ENCODE measurements at regions not wholly inside any gene's neighbourhood (a gene's known extent, or its start where the extent isn't known, plus 50 kb on each side); places are given as distances from the start of the nearest gene placed in this dataset.

DNA sequence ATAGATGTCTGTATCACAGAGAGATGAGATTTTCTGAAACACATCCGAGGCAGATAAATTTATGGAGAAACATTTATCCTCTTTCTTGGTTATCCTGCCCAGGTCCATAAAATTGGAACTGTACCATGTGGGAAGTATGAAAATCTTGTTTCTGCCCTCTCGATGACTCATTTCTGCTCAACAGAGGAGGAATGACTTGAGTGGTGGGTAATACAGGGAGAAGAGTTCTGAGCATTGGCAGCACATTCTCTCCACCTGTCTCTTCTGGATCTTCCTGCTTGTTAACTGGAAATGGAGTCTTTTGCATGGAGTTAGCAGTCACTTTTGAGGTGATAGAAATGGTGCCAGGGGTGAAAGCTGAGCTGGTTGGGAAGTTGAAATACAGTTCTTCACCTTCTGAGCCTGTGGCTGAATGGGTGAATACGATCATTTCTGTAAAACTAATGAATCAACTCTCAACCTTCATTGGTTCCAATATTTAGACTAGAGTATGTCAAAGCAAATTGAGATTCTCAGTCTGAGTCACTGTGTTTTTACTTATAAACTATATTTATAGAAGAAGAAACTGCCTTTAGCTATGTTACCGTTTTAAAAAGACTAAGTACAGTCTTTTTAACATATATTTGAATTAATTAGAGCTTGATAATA, 945.5 kb downstream of the SORCS3 start (continued):
- TF ChIP-seq CHD7 (IDR thresholded peaks at IDR 0.05; ENCODE audit: insufficient replicate concordance, low read length) (no peak), BRCA1 (IDR thresholded peaks at IDR 0.05; ENCODE audit: low read depth, low read length) (no peak), BCL11A (IDR thresholded peaks at IDR 0.05; ENCODE audit: low read depth in 2 of 2, low read length in 2 of 2) (no peak), SAP30 (IDR thresholded peaks at IDR 0.05; ENCODE audit: insufficient read depth, insufficient replicate concordance, low read length) (no peak), HDAC2 (IDR thresholded peaks at IDR 0.05; ENCODE audit: borderline replicate concordance in 1 of 2, low read depth in 2 of 2, low read length in 2 of 2) (no peak), RFX5 (IDR thresholded peaks at IDR 0.05; ENCODE audit: borderline replicate concordance, low read depth, low read length) (no peak), CHD2 (IDR thresholded peaks at IDR 0.05; ENCODE audit: low read length) (no peak), TAF1 (IDR thresholded peaks at IDR 0.05; ENCODE audit: low read depth, low read length) (no peak), EZH2 (IDR thresholded peaks at IDR 0.05; ENCODE audit: low read depth, low read length, severe bottlenecking) (no peak)
- TF ChIP-seq, protein P1, sequence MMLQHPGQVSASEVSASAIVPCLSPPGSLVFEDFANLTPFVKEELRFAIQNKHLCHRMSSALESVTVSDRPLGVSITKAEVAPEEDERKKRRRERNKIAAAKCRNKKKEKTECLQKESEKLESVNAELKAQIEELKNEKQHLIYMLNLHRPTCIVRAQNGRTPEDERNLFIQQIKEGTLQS (IDR thresholded peaks at IDR 0.05; ENCODE audit: insufficient read depth, low read depth, low read length), result no peak
